ENCODE measurements at regions not wholly inside any gene's neighbourhood (a gene's known extent, or its start where the extent isn't known, plus 50 kb on each side); places are given as distances from the start of the nearest gene placed in this dataset.
"Not testable (repeated sequence)": the region's sequence is repeated elsewhere in the genome, so short reads cannot be mapped to it uniquely, and the experiment has no call there.

- TF ChIP-seq CTCF (IDR thresholded peaks at IDR 0.05 in 8 of 11, conservative IDR thresholded peaks at IDR 0.05 in 3 of 11); POLR2A (IDR thresholded peaks at IDR 0.05): not testable (repeated sequence)
Observed at GRCh38 chrX:73914792-73915191, 62.3 kb upstream of the XIST start.
